Keratinocyte (primary cell): ENCODE measurements at regions not wholly inside any gene's neighbourhood (a gene's known extent, or its start where the extent isn't known, plus 50 kb on each side); places are given as distances from the start of the nearest gene placed in this dataset.

Experiments
- DNase-seq: peaks from one replicate; pipeline ENCODE4 v3.0.0-alpha.2; 2011; ENCODE audit warnings: low read depth, missing footprints, low spot score
- FAIRE-seq: peaks from 2 replicates; lab custom pipeline; 2011; peaks lifted over from hg19 to GRCh38; lab: Jason Lieb, UNC
- H2AFZ ChIP-seq: 2 replicates; pipeline ENCODE4 v1.6.0; 2012; ENCODE audit warnings: low read length, control low read depth, inconsistent platforms; ENCODE audit not compliant: control insufficient read depth
- H3K27ac ChIP-seq: 2 replicates; pipeline ENCODE4 v1.5.1; 2011; ENCODE audit warnings: low read length; ENCODE audit not compliant: control insufficient read depth, insufficient read depth
- H3K27me3 ChIP-seq: 3 replicates; pipeline ENCODE4 v1.6.0; 2011; ENCODE audit warnings: low read length; ENCODE audit not compliant: control insufficient read depth, insufficient read depth; ENCODE audit errors: extremely low read depth
- H3K36me3 ChIP-seq, 2 experiments: 2 replicates in 1 of 2; 3 replicates in 1 of 2; pipeline ENCODE4 v1.5.1; 2011; ENCODE audit warnings: low read length in 2 of 2, mild to moderate bottlenecking in 1 of 2; ENCODE audit not compliant: control insufficient read depth in 2 of 2, insufficient read depth in 2 of 2; ENCODE audit errors: extremely low read depth in 1 of 2
- H3K4me1 ChIP-seq: 3 replicates; pipeline ENCODE4 v1.5.1; 2011; ENCODE audit warnings: low read length; ENCODE audit not compliant: control insufficient read depth, insufficient read depth; ENCODE audit errors: extremely low read depth
- H3K4me2 ChIP-seq: 3 replicates; pipeline ENCODE4 v1.6.0; 2011; ENCODE audit warnings: low read depth, low read length; ENCODE audit not compliant: control insufficient read depth, insufficient read depth; ENCODE audit errors: extremely low read depth
- H3K4me3 ChIP-seq, 3 experiments: fragments of 200-600 bp in 1 of 3; sonication (generic) in 1 of 3; 2 replicates in 2 of 3; 3 replicates in 1 of 3; pipeline ENCODE4 v1.5.1; 2011 to 2016; ENCODE audit warnings: low read length in 3 of 3, mild to moderate bottlenecking in 3 of 3, control low read depth in 2 of 3, inconsistent platforms in 1 of 3, low read depth in 1 of 3, mixed read lengths in 1 of 3, mixed run types in 1 of 3, moderate library complexity in 1 of 3; ENCODE audit not compliant: control insufficient read depth in 2 of 3, insufficient read depth in 2 of 3; ENCODE audit errors: extremely low read depth in 1 of 3
- H3K79me2 ChIP-seq: 2 replicates; pipeline ENCODE4 v1.6.0; 2012; ENCODE audit warnings: low read length; ENCODE audit not compliant: control insufficient read depth, insufficient read depth
- H3K9ac ChIP-seq: 3 replicates; pipeline ENCODE4 v1.6.0; 2011; ENCODE audit warnings: low read length; ENCODE audit not compliant: control insufficient read depth, insufficient read depth; ENCODE audit errors: extremely low read depth
- H3K9me1 ChIP-seq: 3 replicates; pipeline ENCODE4 v1.6.0; 2011; ENCODE audit warnings: low read length; ENCODE audit not compliant: control insufficient read depth, insufficient read depth; ENCODE audit errors: extremely low read depth
- H3K9me3 ChIP-seq: 2 replicates; pipeline ENCODE4 v1.5.1; 2012; ENCODE audit warnings: low read depth, low read length; ENCODE audit not compliant: control insufficient read depth
- H4K20me1 ChIP-seq: 3 replicates; pipeline ENCODE4 v1.6.0; 2011; ENCODE audit warnings: low read length; ENCODE audit not compliant: control insufficient read depth, insufficient read depth; ENCODE audit errors: extremely low read depth
- EZH2 ChIP-seq: IDR thresholded peaks from one replicate; pipeline ENCODE4 v1.6.1; 2012; ENCODE audit warnings: inconsistent platforms, mild to moderate bottlenecking, low read length, moderate library complexity
- dilution Hi-C: fragments of 300-500 bp; cut with MboI; formaldehyde crosslinking; loops from one replicate; pipeline ENCODE4 v1.7.0; 2020; ENCODE audit warnings: low sequenced_read_pairs; ENCODE audit not compliant: extremely low pct_ligation_motif_present
- TF ChIP-seq, protein P1 (sequence below), 3 experiments: IDR thresholded peaks in 1 of 3; conservative IDR thresholded peaks in 1 of 3; optimal IDR thresholded peaks in 1 of 3; 2 replicates in 2 of 3; 3 replicates in 1 of 3; pipeline versions ENCODE3 to v1.5.1; 2011; ENCODE audit warnings: low read length in 3 of 3, mild to moderate bottlenecking in 3 of 3, moderate library complexity in 2 of 3, control low read depth in 1 of 3, inconsistent platforms in 1 of 3; ENCODE audit not compliant: insufficient read depth in 2 of 3; ENCODE audit errors: extremely low read depth in 1 of 3

DNA sequence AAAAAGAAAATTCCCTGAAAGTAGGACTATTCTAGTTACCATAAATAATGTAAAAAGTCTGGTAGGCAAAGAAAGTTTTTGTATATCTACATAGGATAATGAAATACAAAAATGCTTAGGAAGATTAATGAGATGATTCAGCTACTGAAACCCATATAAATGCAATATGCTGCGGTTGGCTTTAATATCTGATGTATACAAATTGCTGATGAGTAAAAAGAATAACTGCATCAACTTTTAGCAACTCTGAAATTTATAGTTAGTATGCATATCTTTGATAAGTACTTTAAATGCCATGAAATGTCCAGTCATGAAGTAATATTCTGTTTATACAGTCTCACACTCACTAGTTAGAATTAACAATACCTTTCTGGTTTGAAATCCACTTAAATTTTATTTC lies 404.8 kb downstream of the TLL1 start:
- Histone ChIP-seq H3K9ac (no peak overlapping the region), H3K36me3 (no peaks in the 10 kb centered on the region), H3K27ac (no peak overlapping the region), H3K4me1 (no peaks in the 10 kb centered on the region), H3K79me2 (no peaks in the 10 kb centered on the region), H3K9me3 (no peaks in the 10 kb centered on the region), H3K9me1 (no peaks in the 10 kb centered on the region), H4K20me1 (no peaks in the 10 kb centered on the region), H2AFZ (no peak overlapping the region), H3K4me3 (no peak overlapping the region), H3K27me3 (no peaks in the 10 kb centered on the region), H3K4me2 (no peak overlapping the region)
- TF ChIP-seq EZH2, result no peak
- DNase-seq, result no peak
- dilution Hi-C loops, result no loop called here
- FAIRE-seq, result no peak

DNA sequence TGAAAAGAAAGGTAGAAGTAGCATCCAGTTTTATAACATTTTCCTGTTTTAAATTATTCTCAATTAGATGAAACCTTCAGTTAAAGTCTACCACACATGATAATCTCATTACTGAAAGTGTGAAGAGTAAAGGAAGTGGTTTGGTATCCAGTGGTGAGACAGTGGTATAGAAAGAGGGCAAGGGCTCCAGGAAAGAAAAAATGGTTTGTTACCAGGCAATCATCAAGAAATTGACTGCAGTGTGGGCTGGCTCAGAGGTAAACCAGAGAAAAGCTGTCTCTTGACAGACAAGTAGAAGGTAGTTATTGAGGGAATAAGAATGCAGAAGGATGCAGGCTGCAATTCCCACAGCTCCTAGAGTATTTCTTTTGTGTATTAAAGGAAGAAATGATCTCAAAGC lies 406.2 kb downstream of the TLL1 start:
- no peak for DNase-seq
- no peaks in the 10 kb centered on the region for H3K27me3 ChIP-seq
- no peak overlapping the region for H3K27ac ChIP-seq
- H3K4me3 ChIP-seq, result no peak overlapping the region
- H4K20me1 ChIP-seq, result no peaks in the 10 kb centered on the region
- peak overlapping the region; percentile 4 for H2AFZ ChIP-seq
- H3K79me2 ChIP-seq, result no peaks in the 10 kb centered on the region
- dilution Hi-C loops, result no loop called here
- no peak for TF ChIP-seq EZH2
- TF ChIP-seq, protein P1, sequence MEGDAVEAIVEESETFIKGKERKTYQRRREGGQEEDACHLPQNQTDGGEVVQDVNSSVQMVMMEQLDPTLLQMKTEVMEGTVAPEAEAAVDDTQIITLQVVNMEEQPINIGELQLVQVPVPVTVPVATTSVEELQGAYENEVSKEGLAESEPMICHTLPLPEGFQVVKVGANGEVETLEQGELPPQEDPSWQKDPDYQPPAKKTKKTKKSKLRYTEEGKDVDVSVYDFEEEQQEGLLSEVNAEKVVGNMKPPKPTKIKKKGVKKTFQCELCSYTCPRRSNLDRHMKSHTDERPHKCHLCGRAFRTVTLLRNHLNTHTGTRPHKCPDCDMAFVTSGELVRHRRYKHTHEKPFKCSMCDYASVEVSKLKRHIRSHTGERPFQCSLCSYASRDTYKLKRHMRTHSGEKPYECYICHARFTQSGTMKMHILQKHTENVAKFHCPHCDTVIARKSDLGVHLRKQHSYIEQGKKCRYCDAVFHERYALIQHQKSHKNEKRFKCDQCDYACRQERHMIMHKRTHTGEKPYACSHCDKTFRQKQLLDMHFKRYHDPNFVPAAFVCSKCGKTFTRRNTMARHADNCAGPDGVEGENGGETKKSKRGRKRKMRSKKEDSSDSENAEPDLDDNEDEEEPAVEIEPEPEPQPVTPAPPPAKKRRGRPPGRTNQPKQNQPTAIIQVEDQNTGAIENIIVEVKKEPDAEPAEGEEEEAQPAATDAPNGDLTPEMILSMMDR (optimal IDR thresholded peaks at IDR 0.05 in 1 of 3, IDR thresholded peaks at IDR 0.05 in 1 of 3, conservative IDR thresholded peaks at IDR 0.05 in 1 of 3; ENCODE audit: extremely low read depth in 1 of 3, insufficient read depth in 2 of 3, low read length in 3 of 3), result no peak
- no peaks in the 10 kb centered on the region for H3K36me3 ChIP-seq
- no peak for FAIRE-seq
- H3K9me1 ChIP-seq, result no peaks in the 10 kb centered on the region
- no peak overlapping the region for H3K4me2 ChIP-seq
- no peak overlapping the region for H3K9ac ChIP-seq
- no peaks in the 10 kb centered on the region for H3K9me3 ChIP-seq
- H3K4me1 ChIP-seq, result no peaks in the 10 kb centered on the region

DNA sequence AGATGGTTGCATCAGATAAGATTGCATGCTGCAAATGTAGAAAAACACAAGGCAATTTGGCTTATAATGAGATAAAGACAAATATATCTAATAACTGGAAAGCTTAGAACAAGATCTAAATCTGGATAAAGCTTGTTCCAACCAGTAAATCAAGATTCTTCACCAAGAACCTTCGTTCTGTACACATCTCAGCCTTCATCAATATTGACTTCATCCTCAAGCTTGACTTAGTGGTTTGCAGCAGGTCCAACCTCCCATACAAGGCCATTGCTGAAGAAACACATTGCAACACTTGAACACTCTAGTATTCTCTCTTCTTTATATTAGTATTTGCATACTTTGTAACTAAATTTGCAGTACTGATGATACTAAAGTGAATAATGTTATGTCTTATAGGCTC lies 407.6 kb downstream of the TLL1 start:
- no peak overlapping the region for H3K27ac ChIP-seq
- no peaks in the 10 kb centered on the region for H3K9me1 ChIP-seq
- no peak overlapping the region for H2AFZ ChIP-seq
- no peaks in the 10 kb centered on the region for H4K20me1 ChIP-seq
- H3K27me3 ChIP-seq, result no peaks in the 10 kb centered on the region
- no peaks in the 10 kb centered on the region for H3K9me3 ChIP-seq
- H3K4me2 ChIP-seq, result no peak overlapping the region
- TF ChIP-seq, protein P1 (optimal IDR thresholded peaks at IDR 0.05 in 1 of 3, IDR thresholded peaks at IDR 0.05 in 1 of 3, conservative IDR thresholded peaks at IDR 0.05 in 1 of 3; ENCODE audit: extremely low read depth in 1 of 3, insufficient read depth in 2 of 3, low read length in 3 of 3), result no peak
- no peak for TF ChIP-seq EZH2
- no peaks in the 10 kb centered on the region for H3K79me2 ChIP-seq
- dilution Hi-C loops, result no loop called here
- DNase-seq (no peak), FAIRE-seq (no peak)
- H3K36me3 ChIP-seq, result no peaks in the 10 kb centered on the region
- no peak overlapping the region for H3K4me3 ChIP-seq
- no peak overlapping the region for H3K9ac ChIP-seq
- no peaks in the 10 kb centered on the region for H3K4me1 ChIP-seq
